ENCODE measurements at regions not wholly inside any gene's neighbourhood (a gene's known extent, or its start where the extent isn't known, plus 50 kb on each side); places are given as distances from the start of the nearest gene placed in this dataset.

GRCh38 chr2:16207151-16207550, 266.8 kb downstream of the MYCN start:
- TF ChIP-seq CTCF (conservative IDR thresholded peaks at IDR 0.05; ENCODE audit: low read length), result no peak
- TF ChIP-seq EZH2phosphoT487 (IDR thresholded peaks at IDR 0.05; ENCODE audit: borderline replicate concordance), result no peak
